ENCODE measurements at regions not wholly inside any gene's neighbourhood (a gene's known extent, or its start where the extent isn't known, plus 50 kb on each side); places are given as distances from the start of the nearest gene placed in this dataset.

GRCh38 chr1:242602001-242602400 is 77.5 kb upstream of the PLD5 start:
- TF ChIP-seq CTCF (IDR thresholded peaks at IDR 0.05) (no peak), POLR2A (IDR thresholded peaks at IDR 0.05) (no peak)
